Astrocyte (in vitro differentiated cells and primary cell): ENCODE measurements at regions not wholly inside any gene's neighbourhood (a gene's known extent, or its start where the extent isn't known, plus 50 kb on each side); places are given as distances from the start of the nearest gene placed in this dataset.

ENCODE experiments used
- EZH2 ChIP-seq: IDR thresholded peaks from 2 replicates; pipeline ENCODE4 v1.6.1; 2012; ENCODE audit warnings: mild to moderate bottlenecking, low read length, inconsistent platforms; ENCODE audit not compliant: insufficient read depth
- TF ChIP-seq, protein P1 (sequence below): IDR thresholded peaks from 2 replicates; pipeline ENCODE4 v1.5.1; 2011; ENCODE audit warnings: low read depth, mild to moderate bottlenecking, inconsistent platforms, low read length, moderate library complexity; ENCODE audit not compliant: insufficient read depth

- TF ChIP-seq, protein P1, sequence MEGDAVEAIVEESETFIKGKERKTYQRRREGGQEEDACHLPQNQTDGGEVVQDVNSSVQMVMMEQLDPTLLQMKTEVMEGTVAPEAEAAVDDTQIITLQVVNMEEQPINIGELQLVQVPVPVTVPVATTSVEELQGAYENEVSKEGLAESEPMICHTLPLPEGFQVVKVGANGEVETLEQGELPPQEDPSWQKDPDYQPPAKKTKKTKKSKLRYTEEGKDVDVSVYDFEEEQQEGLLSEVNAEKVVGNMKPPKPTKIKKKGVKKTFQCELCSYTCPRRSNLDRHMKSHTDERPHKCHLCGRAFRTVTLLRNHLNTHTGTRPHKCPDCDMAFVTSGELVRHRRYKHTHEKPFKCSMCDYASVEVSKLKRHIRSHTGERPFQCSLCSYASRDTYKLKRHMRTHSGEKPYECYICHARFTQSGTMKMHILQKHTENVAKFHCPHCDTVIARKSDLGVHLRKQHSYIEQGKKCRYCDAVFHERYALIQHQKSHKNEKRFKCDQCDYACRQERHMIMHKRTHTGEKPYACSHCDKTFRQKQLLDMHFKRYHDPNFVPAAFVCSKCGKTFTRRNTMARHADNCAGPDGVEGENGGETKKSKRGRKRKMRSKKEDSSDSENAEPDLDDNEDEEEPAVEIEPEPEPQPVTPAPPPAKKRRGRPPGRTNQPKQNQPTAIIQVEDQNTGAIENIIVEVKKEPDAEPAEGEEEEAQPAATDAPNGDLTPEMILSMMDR = no peak
- no peak for TF ChIP-seq EZH2
Observed at GRCh38 chr10:63940277-63940922, 419.2 kb downstream of the REEP3 start.
